ENCODE measurements at regions not wholly inside any gene's neighbourhood (a gene's known extent, or its start where the extent isn't known, plus 50 kb on each side); places are given as distances from the start of the nearest gene placed in this dataset.

DNA sequence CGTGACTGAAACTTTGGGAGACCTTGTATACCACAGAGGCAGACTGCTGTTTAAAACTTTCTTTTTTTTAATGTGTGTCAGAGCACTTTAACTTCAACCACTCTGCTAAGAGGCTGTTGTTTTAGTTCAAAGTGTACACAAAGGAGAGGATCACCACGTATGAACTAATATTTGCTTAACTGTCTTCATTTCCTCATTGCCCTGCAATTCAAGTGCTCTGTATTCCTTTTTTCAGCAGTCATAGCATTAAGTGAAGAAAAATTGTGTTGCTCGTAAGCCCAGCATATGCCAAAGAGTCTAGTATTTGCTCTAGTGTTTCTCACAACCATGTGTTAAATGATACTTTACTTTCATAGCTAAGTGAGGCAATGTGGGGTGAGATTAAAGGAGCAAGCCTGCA is 63.0 kb upstream of the HHIP start:
- Histone ChIP-seq H3K27ac (ENCODE audit: low read length) (no peak overlapping the region), H3K4me3 (ENCODE audit: low read depth in 2 of 2, low read length in 2 of 2) (no peak overlapping the region), H3K36me3 (ENCODE audit: control insufficient read depth, insufficient read depth, low read length) (no peaks in the 10 kb centered on the region), H3K9me3 (ENCODE audit: control insufficient read depth, insufficient read depth, low read depth, low read length) (no peaks in the 10 kb centered on the region), H3K4me1 (ENCODE audit: control insufficient read depth, insufficient read depth, low read length) (no peaks in the 10 kb centered on the region), H3K27me3 (ENCODE audit: control insufficient read depth, insufficient read depth, low read length) (no peaks in the 10 kb centered on the region)
- in situ Hi-C loops (cut with HindIII; ENCODE audit: low pct_unique_long_range_greater_than_20kb, low sequenced_read_pairs), result no loop called here
- BruUV-seq (replicated peaks), result no TSS peak
- no peak for ATAC-seq
- POLR2A ChIA-PET, result no interaction called here
- CTCF ChIA-PET, result no interaction called here
- intact Hi-C loops (cut with micrococcal nuclease; ENCODE audit: unreplicated experiment), result no loop called here
- TF ChIP-seq POLR2AphosphoS5 (IDR thresholded peaks at IDR 0.05; ENCODE audit: low read depth, low read length), result no peak
- TF ChIP-seq, protein P1, sequence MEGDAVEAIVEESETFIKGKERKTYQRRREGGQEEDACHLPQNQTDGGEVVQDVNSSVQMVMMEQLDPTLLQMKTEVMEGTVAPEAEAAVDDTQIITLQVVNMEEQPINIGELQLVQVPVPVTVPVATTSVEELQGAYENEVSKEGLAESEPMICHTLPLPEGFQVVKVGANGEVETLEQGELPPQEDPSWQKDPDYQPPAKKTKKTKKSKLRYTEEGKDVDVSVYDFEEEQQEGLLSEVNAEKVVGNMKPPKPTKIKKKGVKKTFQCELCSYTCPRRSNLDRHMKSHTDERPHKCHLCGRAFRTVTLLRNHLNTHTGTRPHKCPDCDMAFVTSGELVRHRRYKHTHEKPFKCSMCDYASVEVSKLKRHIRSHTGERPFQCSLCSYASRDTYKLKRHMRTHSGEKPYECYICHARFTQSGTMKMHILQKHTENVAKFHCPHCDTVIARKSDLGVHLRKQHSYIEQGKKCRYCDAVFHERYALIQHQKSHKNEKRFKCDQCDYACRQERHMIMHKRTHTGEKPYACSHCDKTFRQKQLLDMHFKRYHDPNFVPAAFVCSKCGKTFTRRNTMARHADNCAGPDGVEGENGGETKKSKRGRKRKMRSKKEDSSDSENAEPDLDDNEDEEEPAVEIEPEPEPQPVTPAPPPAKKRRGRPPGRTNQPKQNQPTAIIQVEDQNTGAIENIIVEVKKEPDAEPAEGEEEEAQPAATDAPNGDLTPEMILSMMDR (IDR thresholded peaks at IDR 0.05), result no peak
- TF ChIP-seq, protein P2, sequence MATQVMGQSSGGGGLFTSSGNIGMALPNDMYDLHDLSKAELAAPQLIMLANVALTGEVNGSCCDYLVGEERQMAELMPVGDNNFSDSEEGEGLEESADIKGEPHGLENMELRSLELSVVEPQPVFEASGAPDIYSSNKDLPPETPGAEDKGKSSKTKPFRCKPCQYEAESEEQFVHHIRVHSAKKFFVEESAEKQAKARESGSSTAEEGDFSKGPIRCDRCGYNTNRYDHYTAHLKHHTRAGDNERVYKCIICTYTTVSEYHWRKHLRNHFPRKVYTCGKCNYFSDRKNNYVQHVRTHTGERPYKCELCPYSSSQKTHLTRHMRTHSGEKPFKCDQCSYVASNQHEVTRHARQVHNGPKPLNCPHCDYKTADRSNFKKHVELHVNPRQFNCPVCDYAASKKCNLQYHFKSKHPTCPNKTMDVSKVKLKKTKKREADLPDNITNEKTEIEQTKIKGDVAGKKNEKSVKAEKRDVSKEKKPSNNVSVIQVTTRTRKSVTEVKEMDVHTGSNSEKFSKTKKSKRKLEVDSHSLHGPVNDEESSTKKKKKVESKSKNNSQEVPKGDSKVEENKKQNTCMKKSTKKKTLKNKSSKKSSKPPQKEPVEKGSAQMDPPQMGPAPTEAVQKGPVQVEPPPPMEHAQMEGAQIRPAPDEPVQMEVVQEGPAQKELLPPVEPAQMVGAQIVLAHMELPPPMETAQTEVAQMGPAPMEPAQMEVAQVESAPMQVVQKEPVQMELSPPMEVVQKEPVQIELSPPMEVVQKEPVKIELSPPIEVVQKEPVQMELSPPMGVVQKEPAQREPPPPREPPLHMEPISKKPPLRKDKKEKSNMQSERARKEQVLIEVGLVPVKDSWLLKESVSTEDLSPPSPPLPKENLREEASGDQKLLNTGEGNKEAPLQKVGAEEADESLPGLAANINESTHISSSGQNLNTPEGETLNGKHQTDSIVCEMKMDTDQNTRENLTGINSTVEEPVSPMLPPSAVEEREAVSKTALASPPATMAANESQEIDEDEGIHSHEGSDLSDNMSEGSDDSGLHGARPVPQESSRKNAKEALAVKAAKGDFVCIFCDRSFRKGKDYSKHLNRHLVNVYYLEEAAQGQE (IDR thresholded peaks at IDR 0.05; ENCODE audit: insufficient read depth in 1 of 2, low read depth in 2 of 2, low read length in 1 of 2), result no peak
- TF ChIP-seq TCF7L2 (IDR thresholded peaks at IDR 0.05; ENCODE audit: low read depth, low read length), result no peak
- no peak for TF ChIP-seq SIN3A (IDR thresholded peaks at IDR 0.05; ENCODE audit: borderline replicate concordance, insufficient read depth, low read depth, low read length)
- no peak for DNase-seq (ENCODE audit: low read depth, low spot score)

DNA sequence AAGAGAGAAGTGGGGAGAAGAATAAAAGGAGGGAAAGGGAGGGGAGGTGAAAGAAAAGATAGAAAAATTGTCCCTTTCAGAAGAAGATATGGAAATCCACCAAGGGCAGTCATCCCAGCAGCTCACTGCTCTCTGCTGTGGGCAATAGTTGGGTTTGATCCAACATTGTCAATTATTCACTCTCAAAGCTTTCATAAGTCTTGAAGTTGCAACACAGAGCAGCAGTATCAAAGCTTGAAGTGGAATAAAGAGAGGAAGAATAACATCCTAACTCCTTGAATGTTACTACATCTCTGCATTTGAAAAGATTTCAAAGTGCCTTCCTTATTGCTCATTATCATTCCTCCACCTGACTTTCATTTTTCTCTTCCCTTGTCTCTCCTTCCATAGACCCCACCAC is 62.3 kb upstream of the HHIP start:
- Histone ChIP-seq H3K4me1 (ENCODE audit: control insufficient read depth, insufficient read depth, low read length) (no peaks in the 10 kb centered on the region), H3K27ac (ENCODE audit: low read length) (no peak overlapping the region), H3K4me3 (ENCODE audit: low read depth in 2 of 2, low read length in 2 of 2) (no peak overlapping the region), H3K9me3 (ENCODE audit: control insufficient read depth, insufficient read depth, low read depth, low read length) (no peaks in the 10 kb centered on the region), H3K27me3 (ENCODE audit: control insufficient read depth, insufficient read depth, low read length) (no peaks in the 10 kb centered on the region), H3K36me3 (ENCODE audit: control insufficient read depth, insufficient read depth, low read length) (no peaks in the 10 kb centered on the region)
- ATAC-seq (no peak), DNase-seq (ENCODE audit: low read depth, low spot score) (no peak)
- TF ChIP-seq, protein P2 (IDR thresholded peaks at IDR 0.05; ENCODE audit: insufficient read depth in 1 of 2, low read depth in 2 of 2, low read length in 1 of 2), result no peak
- no peak for TF ChIP-seq POLR2AphosphoS5 (IDR thresholded peaks at IDR 0.05; ENCODE audit: low read depth, low read length)
- TF ChIP-seq, protein P1 (IDR thresholded peaks at IDR 0.05), result no peak
- TF ChIP-seq TCF7L2 (IDR thresholded peaks at IDR 0.05; ENCODE audit: low read depth, low read length), result no peak
- no peak for TF ChIP-seq SIN3A (IDR thresholded peaks at IDR 0.05; ENCODE audit: borderline replicate concordance, insufficient read depth, low read depth, low read length)
- in situ Hi-C loops (cut with HindIII; ENCODE audit: low pct_unique_long_range_greater_than_20kb, low sequenced_read_pairs) (no loop called here), intact Hi-C loops (cut with micrococcal nuclease; ENCODE audit: unreplicated experiment) (no loop called here)
- POLR2A ChIA-PET, result no interaction called here
- no TSS peak for BruUV-seq (replicated peaks)
- CTCF ChIA-PET, result no interaction called here
